ENCODE measurements at regions not wholly inside any gene's neighbourhood (a gene's known extent, or its start where the extent isn't known, plus 50 kb on each side); places are given as distances from the start of the nearest gene placed in this dataset.
A peak's percentile ranks its signal among the peaks of the same experiment; 100 is the strongest.

DNA sequence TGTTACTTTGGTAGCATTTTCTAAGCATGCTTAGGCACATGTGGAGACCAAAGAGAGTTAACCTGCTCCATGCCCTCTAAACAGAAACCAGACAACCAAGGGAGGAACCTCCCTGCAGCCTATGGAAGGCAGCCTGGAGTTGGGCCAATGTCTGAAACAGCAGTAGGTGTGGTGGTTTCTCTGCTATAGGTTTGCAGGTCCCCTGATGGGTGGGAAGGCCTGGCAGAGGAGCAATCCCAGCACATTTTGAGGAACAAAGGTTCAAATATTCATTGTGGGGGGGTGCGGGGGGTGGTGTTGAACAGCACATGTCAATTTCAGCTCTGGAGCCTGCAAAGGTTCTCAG, 65.4 kb downstream of the DACT1 start:
- intact Hi-C loops (cut with DNase I), result no loop called here
- TF ChIP-seq, protein P1, sequence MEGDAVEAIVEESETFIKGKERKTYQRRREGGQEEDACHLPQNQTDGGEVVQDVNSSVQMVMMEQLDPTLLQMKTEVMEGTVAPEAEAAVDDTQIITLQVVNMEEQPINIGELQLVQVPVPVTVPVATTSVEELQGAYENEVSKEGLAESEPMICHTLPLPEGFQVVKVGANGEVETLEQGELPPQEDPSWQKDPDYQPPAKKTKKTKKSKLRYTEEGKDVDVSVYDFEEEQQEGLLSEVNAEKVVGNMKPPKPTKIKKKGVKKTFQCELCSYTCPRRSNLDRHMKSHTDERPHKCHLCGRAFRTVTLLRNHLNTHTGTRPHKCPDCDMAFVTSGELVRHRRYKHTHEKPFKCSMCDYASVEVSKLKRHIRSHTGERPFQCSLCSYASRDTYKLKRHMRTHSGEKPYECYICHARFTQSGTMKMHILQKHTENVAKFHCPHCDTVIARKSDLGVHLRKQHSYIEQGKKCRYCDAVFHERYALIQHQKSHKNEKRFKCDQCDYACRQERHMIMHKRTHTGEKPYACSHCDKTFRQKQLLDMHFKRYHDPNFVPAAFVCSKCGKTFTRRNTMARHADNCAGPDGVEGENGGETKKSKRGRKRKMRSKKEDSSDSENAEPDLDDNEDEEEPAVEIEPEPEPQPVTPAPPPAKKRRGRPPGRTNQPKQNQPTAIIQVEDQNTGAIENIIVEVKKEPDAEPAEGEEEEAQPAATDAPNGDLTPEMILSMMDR (IDR thresholded peaks at IDR 0.05), result no peak
- Histone ChIP-seq H3K4me3 (no peak overlapping the region), H3K36me3 (no peaks in the 10 kb centered on the region), H3K4me1 (peaks cover 5 to 18% of the 10 kb centered on the region in 2 donors), H3K27me3 (no peaks in the 10 kb centered on the region), H3K27ac (peak overlapping the region in 1 of 2 donors; percentile 27), H3K9me3 (no peaks in the 10 kb centered on the region)
- no peak for DNase-seq (ENCODE audit: low spot score in 2 of 2)

DNA sequence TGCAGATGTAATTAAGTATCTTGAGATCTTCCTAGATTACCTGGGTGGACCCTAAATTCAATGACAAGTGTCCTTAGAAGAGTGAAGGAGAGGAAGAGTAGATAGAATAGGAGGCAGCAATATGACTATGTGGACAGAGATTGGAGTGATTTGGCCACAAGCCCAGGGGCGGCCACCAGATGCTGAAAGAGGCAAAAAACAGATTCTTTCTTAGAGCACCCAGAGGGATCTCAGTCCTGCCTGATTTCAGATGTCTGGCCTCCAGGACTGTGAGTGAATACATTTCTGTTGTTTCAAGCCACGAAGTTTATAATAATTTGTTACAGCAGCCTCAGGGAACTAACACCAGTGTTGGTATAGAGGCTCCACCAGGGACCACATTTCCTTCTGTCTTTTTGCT, 67.3 kb downstream of the DACT1 start:
- TF ChIP-seq, protein P1 (IDR thresholded peaks at IDR 0.05), result no peak
- H3K27ac ChIP-seq, result no peak overlapping the region
- H3K4me1 ChIP-seq, result peaks cover 5 to 18% of the 10 kb centered on the region in 2 donors
- no peak overlapping the region for H3K4me3 ChIP-seq
- no peaks in the 10 kb centered on the region for H3K27me3 ChIP-seq
- no peaks in the 10 kb centered on the region for H3K36me3 ChIP-seq
- DNase-seq (ENCODE audit: low spot score in 2 of 2), result no peak
- H3K9me3 ChIP-seq, result no peaks in the 10 kb centered on the region
- intact Hi-C loops (cut with DNase I), result no loop called here

DNA sequence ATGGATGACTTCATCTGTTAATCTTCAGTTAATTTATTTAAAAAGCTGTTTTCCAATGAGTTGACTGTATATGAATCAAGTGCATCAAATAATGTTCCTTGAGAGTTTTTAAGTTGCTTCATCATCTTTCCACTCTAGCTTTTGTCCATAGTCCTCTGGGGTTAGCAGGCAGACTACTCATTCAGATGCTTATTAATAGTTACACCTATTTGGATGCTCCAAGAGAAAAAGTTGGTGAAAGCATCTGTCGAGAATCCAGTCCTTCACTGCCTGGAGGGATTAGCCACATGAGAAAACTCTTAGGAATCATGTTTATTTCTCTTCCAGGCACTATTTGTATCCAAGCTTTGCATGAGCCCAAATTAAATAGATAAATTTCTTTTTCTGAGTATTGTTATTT, 70.2 kb downstream of the DACT1 start:
- no peaks in the 10 kb centered on the region for H3K9me3 ChIP-seq
- DNase-seq (ENCODE audit: low spot score in 2 of 2), result no peak
- no peaks in the 10 kb centered on the region for H3K36me3 ChIP-seq
- no peaks in the 10 kb centered on the region for H3K27me3 ChIP-seq
- no peak overlapping the region for H3K4me3 ChIP-seq
- intact Hi-C loops (cut with DNase I), result no loop called here
- TF ChIP-seq, protein P1 (IDR thresholded peaks at IDR 0.05), result no peak
- H3K27ac ChIP-seq, result no peak overlapping the region
- peaks cover 0 to 4% of the 10 kb centered on the region in 2 donors for H3K4me1 ChIP-seq

DNA sequence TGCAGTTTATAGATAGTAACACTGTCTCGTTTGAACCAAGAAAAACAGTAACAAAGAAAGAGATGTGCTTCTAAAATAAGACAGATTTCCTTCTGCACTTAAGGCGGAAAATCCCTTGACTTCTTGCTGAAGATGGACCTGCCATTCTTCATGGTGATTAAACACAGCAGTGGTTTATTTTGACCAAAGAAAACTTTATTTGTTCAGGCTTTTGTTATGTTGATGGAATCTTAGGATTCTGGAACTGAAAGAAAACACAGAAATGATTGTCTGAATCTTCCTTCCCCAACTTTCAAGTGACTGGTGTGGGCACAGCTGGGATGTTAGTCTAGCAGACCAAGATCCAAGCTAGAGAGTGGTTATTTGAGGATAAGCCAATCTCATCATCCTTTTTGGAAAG, 72.2 kb downstream of the DACT1 start:
- Histone ChIP-seq H3K36me3 (no peaks in the 10 kb centered on the region), H3K9me3 (no peaks in the 10 kb centered on the region), H3K27ac (no peak overlapping the region), H3K4me1 (no peaks in the 10 kb centered on the region), H3K4me3 (no peak overlapping the region), H3K27me3 (no peaks in the 10 kb centered on the region)
- TF ChIP-seq, protein P1 (IDR thresholded peaks at IDR 0.05), result no peak
- DNase-seq (ENCODE audit: low spot score in 2 of 2), result no peak
- intact Hi-C loops (cut with DNase I), result no loop called here

DNA sequence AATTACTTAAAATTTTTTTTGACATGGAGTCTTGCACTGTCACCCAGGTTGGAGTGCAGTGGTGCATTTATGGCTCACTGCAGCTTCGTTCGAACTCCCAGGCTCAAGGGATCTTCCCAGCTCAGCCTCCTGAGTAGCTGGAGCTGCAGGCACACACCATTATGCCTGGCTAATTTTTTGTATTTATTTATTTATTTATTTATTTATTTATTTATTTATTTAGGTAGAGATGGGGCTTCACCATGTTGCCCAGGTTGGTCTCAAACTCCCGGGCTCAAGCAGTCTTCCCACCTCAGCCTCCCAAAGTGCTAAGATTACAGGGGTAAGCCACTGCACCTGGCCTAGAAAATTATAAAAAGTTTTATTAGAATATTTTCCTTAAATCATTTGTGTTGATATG, 73.6 kb downstream of the DACT1 start:
- H3K36me3 ChIP-seq, result no peaks in the 10 kb centered on the region
- no peak for DNase-seq (ENCODE audit: low spot score in 2 of 2)
- intact Hi-C loops (cut with DNase I), result no loop called here
- no peak overlapping the region for H3K27ac ChIP-seq
- TF ChIP-seq, protein P1 (IDR thresholded peaks at IDR 0.05), result no peak
- no peak overlapping the region for H3K4me3 ChIP-seq
- H3K9me3 ChIP-seq, result no peaks in the 10 kb centered on the region
- no peaks in the 10 kb centered on the region for H3K4me1 ChIP-seq
- H3K27me3 ChIP-seq, result no peaks in the 10 kb centered on the region

DNA sequence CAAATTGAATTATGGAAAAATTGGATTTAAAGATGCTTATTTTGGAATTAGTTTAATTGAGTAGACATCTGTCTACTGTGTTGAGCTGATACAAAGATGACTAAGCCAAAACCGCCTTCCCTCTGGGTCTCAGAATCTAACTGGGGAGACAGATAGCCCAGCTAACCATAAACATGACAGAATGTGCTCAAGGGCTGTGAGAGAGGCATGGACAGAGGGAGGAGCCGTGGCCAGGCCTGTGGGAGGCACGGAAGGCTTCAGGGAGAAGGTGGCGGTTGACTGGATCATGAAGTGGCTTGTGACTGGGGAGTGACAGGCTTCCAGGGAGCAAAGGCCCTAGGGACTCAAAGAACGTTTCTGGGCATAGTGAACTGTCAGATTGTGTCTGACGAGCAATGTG, 74.6 kb downstream of the DACT1 start:
- H3K4me3 ChIP-seq, result no peak overlapping the region
- TF ChIP-seq, protein P1 (IDR thresholded peaks at IDR 0.05), result no peak
- DNase-seq (ENCODE audit: low spot score in 2 of 2), result no peak
- intact Hi-C loops (cut with DNase I), result no loop called here
- no peak overlapping the region for H3K27ac ChIP-seq
- no peaks in the 10 kb centered on the region for H3K4me1 ChIP-seq
- no peaks in the 10 kb centered on the region for H3K27me3 ChIP-seq
- H3K9me3 ChIP-seq, result no peaks in the 10 kb centered on the region
- H3K36me3 ChIP-seq, result no peaks in the 10 kb centered on the region
